T-helper 1 cell treated with Interleukin-12 subunit alpha and Interleukin-12 subunit beta and Interleukin-4 antibody, amounts not matched to agents 30 ng/mL and 1 ng/mL, for 36 hours (primary cell): ENCODE measurements at regions not wholly inside any gene's neighbourhood (a gene's known extent, or its start where the extent isn't known, plus 50 kb on each side); places are given as distances from the start of the nearest gene placed in this dataset.
"Not testable (repeated sequence)": the region's sequence is repeated elsewhere in the genome, so short reads cannot be mapped to it uniquely, and the experiment has no call there.

Source experiments
- intact Hi-C: fragments of 100-400 bp; cut with micrococcal nuclease; formaldehyde crosslinking; loops from one replicate; pipeline ENCODE4 v1.15.1; 2024

GRCh38 chr9:757246-757881, 84.1 kb upstream of the DMRT1 start:
- intact Hi-C loops = no loop called here

GRCh38 chr9:758146-758545, 83.4 kb upstream of the DMRT1 start:
- intact Hi-C loops = no loop called here

- intact Hi-C loops = no loop called here
Observed at GRCh38 chr9:759541-759940, 82.0 kb upstream of the DMRT1 start.

- intact Hi-C loops = no loop called here
Observed at GRCh38 chr9:759983-760736, 81.3 kb upstream of the DMRT1 start.

- intact Hi-C loops = no loop called here
Observed at GRCh38 chr9:761176-761792, 80.2 kb upstream of the DMRT1 start.

GRCh38 chr9:761793-762560, 79.5 kb upstream of the DMRT1 start:
- intact Hi-C loops = no loop called here

GRCh38 chr9:763692-764091, 77.8 kb upstream of the DMRT1 start:
- intact Hi-C loops = loop anchor here (1.0 kb wide), 2 partner anchors 150 to 316 kb away; no protein-coding TSS in a partner anchor

GRCh38 chr9:764105-764524, 77.4 kb upstream of the DMRT1 start:
- intact Hi-C loops = loop anchor here (1.0 kb wide), 2 partner anchors 151 to 317 kb away; no protein-coding TSS in a partner anchor

- intact Hi-C loops = loop anchor here (1.0 kb wide), 2 partner anchors 152 to 318 kb away; no protein-coding TSS in a partner anchor
Observed at GRCh38 chr9:764986-765385, 76.5 kb upstream of the DMRT1 start.

GRCh38 chr9:767061-767561, 74.4 kb upstream of the DMRT1 start:
- intact Hi-C loops = not testable (repeated sequence)

- intact Hi-C loops = no loop called here
Observed at GRCh38 chr9:776086-776485, 65.4 kb upstream of the DMRT1 start.

GRCh38 chr9:777978-778377, 63.5 kb upstream of the DMRT1 start:
- intact Hi-C loops = no loop called here

- intact Hi-C loops = no loop called here
Observed at GRCh38 chr9:784202-784601, 57.3 kb upstream of the DMRT1 start.

GRCh38 chr9:784916-785315, 56.6 kb upstream of the DMRT1 start:
- intact Hi-C loops = no loop called here

GRCh38 chr9:785997-786396, 55.5 kb upstream of the DMRT1 start:
- intact Hi-C loops = no loop called here

GRCh38 chr9:786405-786804, 55.1 kb upstream of the DMRT1 start:
- intact Hi-C loops = no loop called here

GRCh38 chr9:788777-789176, 52.7 kb upstream of the DMRT1 start:
- intact Hi-C loops = no loop called here
